ENCODE measurements at regions not wholly inside any gene's neighbourhood (a gene's known extent, or its start where the extent isn't known, plus 50 kb on each side); places are given as distances from the start of the nearest gene placed in this dataset.
"Not testable (repeated sequence)": the region's sequence is repeated elsewhere in the genome, so short reads cannot be mapped to it uniquely, and the experiment has no call there.

DNA sequence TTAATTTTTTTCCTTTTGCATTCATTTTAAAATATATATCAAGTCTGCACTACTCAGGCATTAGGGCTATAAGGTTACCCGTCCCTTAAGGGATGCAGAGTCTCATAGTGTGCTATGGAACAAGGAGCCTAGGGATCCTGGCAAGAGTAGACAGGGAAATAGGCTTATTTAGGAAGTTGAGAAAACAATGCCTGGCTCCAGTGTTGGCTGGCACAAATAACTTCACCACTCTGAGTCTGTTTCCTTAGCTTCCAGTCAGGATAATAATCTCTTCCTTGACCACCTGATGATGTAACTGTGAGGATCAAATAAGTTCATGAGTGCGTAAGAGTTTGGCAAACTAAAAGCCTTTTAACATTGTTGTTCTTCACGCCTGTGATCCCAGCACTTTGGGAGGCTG lies 540.8 kb upstream of the IL12A start:
- peak; percentile 33 for DNase-seq (ENCODE audit: low read depth, low spot score)

DNA sequence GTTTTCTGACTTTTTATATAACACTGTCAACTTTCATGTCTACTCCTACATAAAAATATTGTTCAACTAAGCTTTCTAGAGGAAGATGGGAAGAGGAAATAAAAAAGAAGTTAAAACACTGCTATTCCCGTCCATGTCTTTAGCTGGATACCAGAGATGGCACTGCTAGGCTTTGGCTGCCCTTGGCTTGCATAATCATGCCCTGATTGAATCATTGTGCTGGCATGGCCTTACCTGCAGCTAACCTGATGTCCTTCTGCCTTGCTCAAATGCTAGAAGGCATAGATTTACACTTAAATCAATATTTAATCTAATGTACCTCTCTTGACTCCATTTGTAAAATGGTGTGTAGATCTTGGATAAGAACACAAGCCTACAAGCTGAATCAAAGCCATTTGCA lies 539.7 kb upstream of the IL12A start:
- no peak for DNase-seq (ENCODE audit: low read depth, low spot score)

DNA sequence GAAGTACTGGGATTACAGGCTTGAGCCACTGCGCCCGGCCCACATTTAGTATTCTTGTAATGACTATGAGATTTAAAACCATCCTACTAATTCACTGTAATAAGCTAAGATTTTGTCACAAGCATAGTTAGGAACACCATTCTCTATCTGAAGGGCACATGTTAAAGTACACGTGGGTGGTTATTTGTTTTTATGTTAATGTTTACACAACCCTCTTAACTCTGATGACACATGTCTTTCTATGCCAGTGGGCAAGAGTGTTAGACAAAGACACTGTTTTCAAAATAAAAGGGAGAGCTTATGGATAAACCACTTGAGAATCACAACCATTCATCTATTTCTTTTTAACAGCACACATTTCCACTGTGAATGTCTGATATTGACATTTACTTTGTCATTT lies 537.6 kb upstream of the IL12A start:
- no peak for DNase-seq (ENCODE audit: low read depth, low spot score)

- no peak for DNase-seq (ENCODE audit: low read depth, low spot score)
Measured at GRCh38 chr3:159451482-159451881, 537.2 kb upstream of the IL12A start.

DNA sequence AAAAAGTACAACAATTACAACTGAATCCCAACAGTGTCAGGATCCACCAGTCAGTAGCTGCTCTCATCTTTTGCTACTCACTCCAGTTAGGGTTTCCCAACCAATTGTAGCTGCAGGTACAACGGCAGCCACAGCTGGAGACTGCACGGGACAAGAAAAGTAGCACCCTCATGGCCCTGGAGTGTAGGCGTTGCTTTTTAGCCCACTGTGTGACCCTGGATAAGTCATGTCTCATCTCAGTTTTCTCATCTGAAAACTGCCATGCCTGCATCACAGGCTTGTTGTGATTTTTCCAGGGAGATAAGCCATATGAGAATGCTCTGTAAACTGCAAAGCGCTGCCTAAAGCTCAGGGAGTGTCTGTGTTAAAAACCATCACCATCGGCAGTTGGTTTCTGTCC lies 535.6 kb upstream of the IL12A start:
- DNase-seq (ENCODE audit: low read depth, low spot score), result no peak

DNA sequence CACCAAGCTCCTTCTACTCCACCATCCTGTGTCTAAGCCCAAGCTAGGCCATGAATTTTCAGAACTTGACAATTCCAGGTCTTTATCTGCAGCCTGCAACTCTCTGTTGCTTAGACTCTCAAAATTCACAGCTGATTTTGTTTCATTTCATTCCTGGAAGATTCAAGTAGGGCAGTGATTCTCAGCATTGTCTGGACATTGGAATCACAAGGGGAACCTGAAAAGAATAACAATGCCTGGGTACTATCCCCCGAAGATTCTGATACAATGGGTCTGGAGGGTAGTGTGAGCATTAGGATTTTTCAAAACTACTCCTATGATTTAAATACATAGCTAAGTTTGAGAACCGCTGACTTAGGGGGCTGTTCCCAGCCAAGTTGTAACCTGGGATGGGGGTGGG lies 534.7 kb upstream of the IL12A start:
- no peak for DNase-seq (ENCODE audit: low read depth, low spot score)

DNA sequence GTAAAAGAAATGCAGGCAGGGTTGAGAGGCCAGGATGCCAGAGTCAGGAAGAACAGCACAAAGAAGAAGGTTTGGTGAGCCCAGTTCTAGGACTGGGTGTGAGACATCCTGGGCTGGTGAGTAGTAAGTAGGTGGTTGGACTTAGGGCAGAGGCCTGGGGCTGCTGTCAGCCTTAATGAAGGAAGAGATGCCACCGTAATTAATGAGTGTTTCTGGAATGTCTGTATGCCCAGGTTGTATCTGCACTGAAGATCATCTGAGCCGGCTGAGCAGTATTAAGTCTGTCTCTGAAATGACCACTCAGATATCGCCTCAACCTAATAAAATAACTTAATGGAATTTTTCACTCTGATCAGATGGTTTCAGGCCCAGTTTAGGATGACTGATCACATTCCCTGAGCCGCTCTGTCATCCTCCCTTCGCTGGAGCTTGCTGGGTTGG lies 532.9 kb upstream of the IL12A start:
- no peak for DNase-seq (ENCODE audit: low read depth, low spot score)

DNA sequence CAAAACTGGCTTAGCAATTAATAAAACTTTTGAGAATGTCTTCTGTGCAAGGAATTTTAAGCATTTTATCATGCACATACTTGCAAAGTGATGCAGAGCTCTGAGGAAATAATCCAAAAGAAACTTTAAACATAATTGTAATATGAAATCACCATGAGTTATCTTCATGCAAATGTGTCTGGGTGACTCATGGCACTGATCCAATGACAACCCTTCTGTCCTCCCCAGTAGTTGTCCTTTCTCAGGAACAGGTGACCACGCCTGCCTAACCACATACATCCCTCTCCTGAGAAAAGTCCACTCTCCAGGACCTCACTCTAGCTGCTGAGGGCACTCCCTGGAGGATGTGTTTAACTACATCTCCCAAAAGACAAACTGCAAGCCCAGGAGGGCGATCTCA lies 530.6 kb upstream of the IL12A start:
- DNase-seq (ENCODE audit: low read depth, low spot score), result peak; percentile 1

GRCh38 chr3:159458982-159459381 lies 529.7 kb upstream of the IL12A start:
- no peak for DNase-seq (ENCODE audit: low read depth, low spot score)

DNA sequence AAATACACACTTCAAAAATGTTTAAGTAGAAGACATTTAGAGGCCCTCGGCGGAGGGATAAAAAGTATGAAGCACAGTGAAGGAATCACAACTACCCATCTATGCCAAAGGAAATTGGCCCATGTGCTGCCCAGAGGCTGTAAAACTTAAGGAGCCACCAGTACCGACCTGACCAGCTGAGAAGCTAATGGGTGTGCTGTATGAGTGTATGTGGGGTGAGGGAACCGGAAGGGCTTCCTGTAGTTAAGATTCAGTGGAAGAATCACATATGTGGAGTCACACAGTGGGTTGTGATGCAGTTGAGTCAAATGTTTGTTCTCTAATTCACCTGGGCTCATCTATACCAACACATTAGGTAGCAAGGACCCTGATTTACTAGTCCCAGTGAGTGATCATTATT lies 516.0 kb upstream of the IL12A start:
- DNase-seq (ENCODE audit: low read depth, low spot score), result no peak

DNA sequence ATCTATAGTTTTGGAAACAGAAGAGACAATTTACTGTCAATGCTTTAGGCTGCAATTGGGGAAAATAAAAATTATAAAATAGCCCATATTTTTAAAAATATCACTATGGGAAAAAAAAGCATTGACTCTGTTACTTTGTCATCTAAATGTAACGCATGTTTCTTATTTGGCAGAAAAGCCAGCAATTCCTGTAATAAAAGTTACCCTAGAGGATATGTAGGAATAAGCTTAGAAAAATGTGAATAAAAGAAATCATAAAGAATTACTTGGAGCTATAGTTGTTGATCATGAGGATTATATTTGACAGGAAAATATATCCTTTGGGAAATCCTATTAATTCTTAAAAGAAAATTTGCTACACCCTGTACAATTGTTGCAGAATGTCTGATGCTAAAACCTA lies 515.4 kb upstream of the IL12A start:
- DNase-seq (ENCODE audit: low read depth, low spot score), result no peak

DNA sequence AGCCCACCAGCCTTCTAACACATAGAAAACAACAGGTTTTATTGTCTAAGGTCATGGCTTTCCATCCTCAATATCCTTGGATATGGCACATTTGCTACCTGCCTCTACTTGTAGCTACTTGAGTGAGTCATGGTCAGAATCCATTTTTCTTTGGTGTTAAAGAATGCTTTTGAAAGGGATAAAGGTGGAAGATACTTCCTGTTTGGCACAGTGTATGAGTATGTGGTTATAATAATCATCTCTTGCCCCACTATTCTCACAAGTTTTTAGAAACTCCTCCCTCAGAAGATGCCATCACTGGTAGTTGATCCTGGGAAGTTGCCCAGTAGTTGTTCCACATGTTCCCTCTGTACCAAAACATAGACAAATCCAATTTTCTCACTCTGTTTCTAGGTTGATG lies 508.6 kb upstream of the IL12A start:
- DNase-seq (ENCODE audit: low read depth, low spot score), result no peak

- no peak for DNase-seq (ENCODE audit: low read depth, low spot score)
Measured at GRCh38 chr3:159482241-159482993, 506.2 kb upstream of the IL12A start.

GRCh38 chr3:159482994-159483367 lies 505.7 kb upstream of the IL12A start:
- no peak for DNase-seq (ENCODE audit: low read depth, low spot score)

- DNase-seq (ENCODE audit: low read depth, low spot score), result no peak
Measured at GRCh38 chr3:159486580-159486979, 502.1 kb upstream of the IL12A start.

DNA sequence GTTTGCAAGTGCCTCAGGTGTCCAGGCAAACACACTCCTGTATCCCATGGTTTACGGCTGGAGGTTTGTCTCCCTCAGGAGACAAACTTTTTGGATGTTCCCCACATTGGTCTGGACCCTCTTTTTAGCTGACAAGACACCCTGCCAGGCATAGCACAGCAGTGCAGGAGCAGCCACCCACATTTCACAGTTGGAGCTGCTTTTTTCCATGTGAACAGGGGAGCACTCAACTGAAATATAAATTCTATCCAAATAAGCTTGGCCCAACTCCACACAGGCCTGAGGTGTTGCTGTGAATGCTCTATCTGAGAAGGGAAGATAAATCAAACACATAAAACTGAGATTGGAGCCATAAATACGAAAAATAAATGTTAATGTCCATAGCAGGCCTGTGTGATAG lies 501.3 kb upstream of the IL12A start:
- no peak for DNase-seq (ENCODE audit: low read depth, low spot score)

- DNase-seq (ENCODE audit: low read depth, low spot score), result no peak
Measured at GRCh38 chr3:159488602-159489001, 500.0 kb upstream of the IL12A start.

- no peak for DNase-seq (ENCODE audit: low read depth, low spot score)
Measured at GRCh38 chr3:159497361-159497760, 491.3 kb upstream of the IL12A start.

- no peak for DNase-seq (ENCODE audit: low read depth, low spot score)
Measured at GRCh38 chr3:159499031-159499793, 489.4 kb upstream of the IL12A start.

- DNase-seq (ENCODE audit: low read depth, low spot score), result no peak
Measured at GRCh38 chr3:159501029-159501428, 487.6 kb upstream of the IL12A start.

GRCh38 chr3:159502986-159503385 lies 485.6 kb upstream of the IL12A start:
- no peak for DNase-seq (ENCODE audit: low read depth, low spot score)

GRCh38 chr3:159510988-159511387 lies 477.6 kb upstream of the IL12A start:
- DNase-seq (ENCODE audit: low read depth, low spot score), result not testable (repeated sequence)

GRCh38 chr3:159513444-159513843 lies 475.2 kb upstream of the IL12A start:
- DNase-seq (ENCODE audit: low read depth, low spot score), result no peak
